Body of pancreas (tissue), 4 donors: ENCODE measurements at regions not wholly inside any gene's neighbourhood (a gene's known extent, or its start where the extent isn't known, plus 50 kb on each side); places are given as distances from the start of the nearest gene placed in this dataset.

ENCODE experiments used
- POLR2A ChIP-seq, 3 donors: fragments of 450-650 bp; IDR thresholded peaks; one replicate each; pipeline ENCODE4 v1.6.1; 2016; ENCODE audit warnings: antibody characterized with exemption in 3 of 3, mild to moderate bottlenecking in 2 of 3
- TF ChIP-seq, protein P1 (sequence below), 7 experiments: fragments of 450-650 bp in 4 of 7; fragments of 200-600 bp in 3 of 7; sonication (generic) in 3 of 7; IDR thresholded peaks; one replicate each; pipeline ENCODE4 v1.5.1; 2016 to 2019; ENCODE audit warnings: antibody characterized with exemption in 7 of 7

DNA sequence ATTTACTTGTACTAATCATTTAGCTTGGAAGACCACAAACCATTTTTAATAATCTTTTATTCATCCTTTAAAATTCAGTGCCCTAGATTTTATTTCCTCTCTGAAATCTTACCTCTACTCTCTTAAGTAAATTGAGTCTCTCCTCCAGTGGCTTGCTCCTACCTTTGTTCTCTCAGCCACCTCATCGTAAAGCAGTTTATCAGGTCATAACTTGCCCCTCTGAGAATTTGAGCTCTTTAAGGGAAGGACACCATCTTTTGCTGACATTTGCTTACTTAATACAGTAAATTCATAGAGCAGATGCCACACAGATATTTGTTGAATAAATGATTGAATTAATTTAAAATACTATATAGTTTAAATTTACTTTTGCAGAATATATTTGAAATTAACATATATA, 794.3 kb downstream of the C12orf50 start:
- TF ChIP-seq, protein P1, sequence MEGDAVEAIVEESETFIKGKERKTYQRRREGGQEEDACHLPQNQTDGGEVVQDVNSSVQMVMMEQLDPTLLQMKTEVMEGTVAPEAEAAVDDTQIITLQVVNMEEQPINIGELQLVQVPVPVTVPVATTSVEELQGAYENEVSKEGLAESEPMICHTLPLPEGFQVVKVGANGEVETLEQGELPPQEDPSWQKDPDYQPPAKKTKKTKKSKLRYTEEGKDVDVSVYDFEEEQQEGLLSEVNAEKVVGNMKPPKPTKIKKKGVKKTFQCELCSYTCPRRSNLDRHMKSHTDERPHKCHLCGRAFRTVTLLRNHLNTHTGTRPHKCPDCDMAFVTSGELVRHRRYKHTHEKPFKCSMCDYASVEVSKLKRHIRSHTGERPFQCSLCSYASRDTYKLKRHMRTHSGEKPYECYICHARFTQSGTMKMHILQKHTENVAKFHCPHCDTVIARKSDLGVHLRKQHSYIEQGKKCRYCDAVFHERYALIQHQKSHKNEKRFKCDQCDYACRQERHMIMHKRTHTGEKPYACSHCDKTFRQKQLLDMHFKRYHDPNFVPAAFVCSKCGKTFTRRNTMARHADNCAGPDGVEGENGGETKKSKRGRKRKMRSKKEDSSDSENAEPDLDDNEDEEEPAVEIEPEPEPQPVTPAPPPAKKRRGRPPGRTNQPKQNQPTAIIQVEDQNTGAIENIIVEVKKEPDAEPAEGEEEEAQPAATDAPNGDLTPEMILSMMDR (IDR thresholded peaks at IDR 0.05) = no peak
- no peak for TF ChIP-seq POLR2A (IDR thresholded peaks at IDR 0.05)
